Gastrocnemius medialis (tissue), 4 donors: ENCODE measurements at regions not wholly inside any gene's neighbourhood (a gene's known extent, or its start where the extent isn't known, plus 50 kb on each side); places are given as distances from the start of the nearest gene placed in this dataset.

ENCODE experiments used
- CTCF ChIP-seq, 5 experiments: fragments of 450-650 bp in 3 of 5; fragments of 200-600 bp in 2 of 5; sonication (generic) in 2 of 5; IDR thresholded peaks in 4 of 5; conservative IDR thresholded peaks in 1 of 5; 1 replicate in 4 of 5; 2 replicates in 1 of 5; pipeline ENCODE4 v1.5.1; 2016 to 2019; ENCODE audit warnings: antibody characterized with exemption in 5 of 5, mild to moderate bottlenecking in 3 of 5, moderate library complexity in 3 of 5
- POLR2A ChIP-seq, 2 donors: fragments of 450-650 bp; IDR thresholded peaks; one replicate each; pipeline ENCODE4 v1.6.1; 2017; ENCODE audit warnings: antibody characterized with exemption in 2 of 2, mild to moderate bottlenecking in 2 of 2, moderate library complexity in 2 of 2

- TF ChIP-seq CTCF (IDR thresholded peaks at IDR 0.05 in 4 of 5, conservative IDR thresholded peaks at IDR 0.05 in 1 of 5) (no peak), POLR2A (IDR thresholded peaks at IDR 0.05) (no peak)
These were observed 74.8 kb upstream of the LGALSL start for GRCh38 chr2:64379186-64379585.
